Fibroblast of villous mesenchyme (primary cell): ENCODE measurements at regions not wholly inside any gene's neighbourhood (a gene's known extent, or its start where the extent isn't known, plus 50 kb on each side); places are given as distances from the start of the nearest gene placed in this dataset.
"Not testable (repeated sequence)": the region's sequence is repeated elsewhere in the genome, so short reads cannot be mapped to it uniquely, and the experiment has no call there.

Experiments used
- DNase-seq: peaks from one replicate; pipeline ENCODE4 v3.0.0-alpha.2; 2010; ENCODE audit warnings: low read depth
- H3K4me3 ChIP-seq: 2 replicates; pipeline ENCODE4 v1.5.1; 2011; ENCODE audit warnings: low read depth, mild to moderate bottlenecking, low read length
- CTCF ChIP-seq: IDR thresholded peaks from 2 replicates; pipeline ENCODE4 v1.5.1; 2012; ENCODE audit warnings: low read depth, mild to moderate bottlenecking, low read length; ENCODE audit not compliant: insufficient read depth

- no peak overlapping the region for H3K4me3 ChIP-seq
- DNase-seq = no peak
- no peak for TF ChIP-seq CTCF
Measured at GRCh38 chr1:218930000-218930399, 243.7 kb upstream of the LYPLAL1 start.

- TF ChIP-seq CTCF = no peak
- no peak overlapping the region for H3K4me3 ChIP-seq
- DNase-seq = peak; percentile 53
Measured at GRCh38 chr1:218930472-218931241, 243.0 kb upstream of the LYPLAL1 start.

- no peak overlapping the region for H3K4me3 ChIP-seq
- peak; percentile 16 for DNase-seq
- TF ChIP-seq CTCF = no peak
Measured at GRCh38 chr1:218931324-218931723, 242.4 kb upstream of the LYPLAL1 start.

- no peak overlapping the region for H3K4me3 ChIP-seq
- DNase-seq = no peak
- no peak for TF ChIP-seq CTCF
Measured at GRCh38 chr1:218933513-218933912, 240.2 kb upstream of the LYPLAL1 start.

GRCh38 chr1:218935408-218935807, 238.3 kb upstream of the LYPLAL1 start:
- not testable (repeated sequence) for H3K4me3 ChIP-seq, DNase-seq

GRCh38 chr1:218938259-218938658, 235.4 kb upstream of the LYPLAL1 start:
- DNase-seq = no peak
- TF ChIP-seq CTCF = no peak
- H3K4me3 ChIP-seq = no peak overlapping the region

- no peak for TF ChIP-seq CTCF
- H3K4me3 ChIP-seq = no peak overlapping the region
- DNase-seq = peak; percentile 29
Measured at GRCh38 chr1:218939095-218939494, 234.6 kb upstream of the LYPLAL1 start.
